ENCODE measurements at regions not wholly inside any gene's neighbourhood (a gene's known extent, or its start where the extent isn't known, plus 50 kb on each side); places are given as distances from the start of the nearest gene placed in this dataset.

DNA sequence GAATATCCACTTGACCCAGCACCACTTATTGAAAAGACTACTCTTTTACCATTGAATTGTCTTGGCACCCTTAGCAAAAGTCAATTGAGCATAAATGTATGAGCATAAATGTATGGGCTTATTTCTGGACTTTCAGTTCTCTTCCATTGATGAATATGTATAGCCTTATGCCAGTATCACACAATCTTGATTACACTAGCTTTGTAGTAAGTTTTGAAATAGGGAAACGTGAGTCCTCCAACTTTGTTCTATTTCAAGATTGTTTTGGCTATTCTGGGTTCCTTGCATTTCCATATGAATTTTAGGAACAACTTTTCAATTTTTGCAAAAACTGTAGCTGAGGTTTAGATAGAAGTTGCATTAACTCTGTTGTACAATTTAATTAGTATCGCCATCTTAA, 601.0 kb downstream of the TLE1 start:
- WGBS, 2 experiments (ENCODE audit: insufficient coverage in 2 of 2) = no CpG with 5 or more reads among the region's 2 CpGs
- Histone ChIP-seq H3K9me3 (ENCODE audit: control insufficient read depth, low read length) (no peaks in the 10 kb centered on the region), H3K4me3 (ENCODE audit: extremely low read depth, insufficient read depth, low read length, poor library complexity, severe bottlenecking) (no peak overlapping the region), H3K4me1 (ENCODE audit: control insufficient read depth, insufficient read depth, low read length, poor library complexity, severe bottlenecking) (no peaks in the 10 kb centered on the region), H3K27ac (ENCODE audit: low read depth, low read length, severe bottlenecking) (no peak overlapping the region), H3K36me3 (ENCODE audit: control insufficient read depth, insufficient read depth, low read length) (no peaks in the 10 kb centered on the region)

DNA sequence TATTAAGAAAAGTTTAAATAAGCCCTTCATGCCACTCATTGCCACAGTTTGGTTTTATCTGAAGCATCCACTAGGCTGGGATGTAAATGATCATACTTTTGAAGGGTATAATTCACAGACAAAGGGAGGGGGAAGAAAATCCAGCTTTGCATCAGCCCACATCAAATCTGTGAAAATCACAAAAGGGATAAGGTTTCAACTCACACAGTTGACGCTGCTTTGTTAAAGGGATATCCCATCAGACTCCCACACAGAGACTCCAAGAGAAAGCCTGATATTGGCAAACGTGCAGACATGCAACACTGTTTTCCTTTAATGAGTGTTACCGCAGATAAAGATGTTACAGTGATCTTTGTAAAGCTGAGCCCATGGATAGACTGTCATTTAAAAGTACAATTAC, 602.9 kb downstream of the TLE1 start:
- Histone ChIP-seq H3K9me3 (ENCODE audit: control insufficient read depth, low read length) (no peaks in the 10 kb centered on the region), H3K4me3 (ENCODE audit: extremely low read depth, insufficient read depth, low read length, poor library complexity, severe bottlenecking) (no peak overlapping the region), H3K36me3 (ENCODE audit: control insufficient read depth, insufficient read depth, low read length) (no peaks in the 10 kb centered on the region), H3K4me1 (ENCODE audit: control insufficient read depth, insufficient read depth, low read length, poor library complexity, severe bottlenecking) (no peaks in the 10 kb centered on the region), H3K27ac (ENCODE audit: low read depth, low read length, severe bottlenecking) (no peak overlapping the region)
- WGBS, 2 experiments (ENCODE audit: insufficient coverage in 2 of 2) = 83% methylated on average over 1 of the region's 3 CpGs; no CpG with 5 or more reads in 1 of the 2 experiments

DNA sequence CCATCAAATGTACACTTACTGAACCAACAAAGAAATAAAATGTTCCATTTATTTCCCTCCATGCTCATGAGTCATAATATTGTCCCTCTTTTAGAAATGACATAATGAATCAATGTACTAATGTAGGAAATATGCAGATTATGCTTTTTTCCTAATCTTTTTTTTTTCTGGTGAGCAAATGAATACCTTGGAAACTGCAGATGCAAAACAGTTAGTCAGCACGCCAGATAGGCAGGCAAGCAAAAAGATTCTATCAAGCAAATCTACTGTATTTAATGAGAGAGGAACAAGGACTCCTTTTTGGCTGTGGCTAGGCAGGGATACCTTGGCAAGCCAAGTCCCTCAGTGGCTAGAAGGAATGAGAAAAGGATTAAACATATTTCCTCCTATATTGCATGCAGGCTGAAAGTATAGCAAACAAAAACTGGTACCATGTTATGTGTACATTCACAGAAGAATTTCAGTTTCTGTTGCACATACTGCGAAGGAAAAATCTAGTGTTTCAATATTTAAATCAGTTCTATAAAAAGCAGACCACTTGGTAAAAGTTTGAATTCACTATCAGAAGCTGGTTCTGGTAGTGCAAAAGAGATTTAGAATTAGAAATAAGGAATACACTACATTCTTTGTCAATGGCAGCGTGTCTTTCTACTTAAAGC, 605.4 kb downstream of the TLE1 start:
- Histone ChIP-seq H3K4me3 (ENCODE audit: extremely low read depth, insufficient read depth, low read length, poor library complexity, severe bottlenecking) (no peak overlapping the region), H3K27ac (ENCODE audit: low read depth, low read length, severe bottlenecking) (no peak overlapping the region), H3K36me3 (ENCODE audit: control insufficient read depth, insufficient read depth, low read length) (no peaks in the 10 kb centered on the region), H3K4me1 (ENCODE audit: control insufficient read depth, insufficient read depth, low read length, poor library complexity, severe bottlenecking) (no peaks in the 10 kb centered on the region), H3K9me3 (ENCODE audit: control insufficient read depth, low read length) (no peaks in the 10 kb centered on the region)
- no CpG with 5 or more reads among the region's 3 CpGs for WGBS, 2 experiments (ENCODE audit: insufficient coverage in 2 of 2)

DNA sequence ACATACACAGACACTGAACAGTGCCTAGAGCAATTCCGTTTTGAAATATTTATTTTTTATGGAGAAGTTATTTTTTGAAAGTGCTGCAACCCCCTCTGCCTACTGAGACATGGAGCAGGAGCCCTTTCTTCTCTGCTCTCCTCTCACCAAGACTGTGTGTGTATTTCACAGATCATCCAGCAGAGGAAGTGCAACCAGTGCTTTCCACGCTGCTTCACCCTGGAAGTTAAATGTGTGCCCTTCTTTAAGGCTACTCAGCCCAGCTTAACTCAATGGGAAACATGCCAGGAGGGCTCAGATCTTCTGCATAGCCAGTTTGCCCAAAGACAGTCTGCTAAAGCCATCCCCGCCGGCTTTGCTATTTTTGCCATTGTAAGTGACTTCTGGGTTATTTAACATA, 606.3 kb downstream of the TLE1 start:
- H3K4me3 ChIP-seq (ENCODE audit: extremely low read depth, insufficient read depth, low read length, poor library complexity, severe bottlenecking) = no peak overlapping the region
- 50 to 60% methylated on average over 1 of the region's 4 CpGs for WGBS, 2 experiments (ENCODE audit: insufficient coverage in 2 of 2)
- H3K36me3 ChIP-seq (ENCODE audit: control insufficient read depth, insufficient read depth, low read length) = no peaks in the 10 kb centered on the region
- H3K4me1 ChIP-seq (ENCODE audit: control insufficient read depth, insufficient read depth, low read length, poor library complexity, severe bottlenecking) = no peaks in the 10 kb centered on the region
- H3K9me3 ChIP-seq (ENCODE audit: control insufficient read depth, low read length) = no peaks in the 10 kb centered on the region
- peak overlapping the region; percentile 18 for H3K27ac ChIP-seq (ENCODE audit: low read depth, low read length, severe bottlenecking)

DNA sequence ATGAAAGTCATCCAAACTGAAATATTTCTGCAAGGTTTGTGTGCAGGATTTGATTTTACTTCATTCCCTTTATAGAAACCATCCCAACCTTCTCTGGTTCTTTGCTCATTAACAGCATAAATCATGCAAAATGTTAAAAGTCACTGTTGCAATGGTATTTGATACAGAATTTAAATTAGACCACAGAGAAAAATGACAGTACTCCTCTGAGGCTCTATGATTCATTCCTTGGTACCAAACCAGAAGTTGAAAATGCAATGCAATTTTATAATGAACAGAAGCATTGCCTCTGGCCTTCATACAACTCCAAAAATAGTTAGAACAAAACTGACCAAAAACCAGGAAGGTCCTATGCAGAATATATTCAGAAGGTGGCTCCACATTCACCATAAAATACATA, 607.1 kb downstream of the TLE1 start:
- no peaks in the 10 kb centered on the region for H3K36me3 ChIP-seq (ENCODE audit: control insufficient read depth, insufficient read depth, low read length)
- H3K27ac ChIP-seq (ENCODE audit: low read depth, low read length, severe bottlenecking) = no peak overlapping the region
- no peak overlapping the region for H3K4me3 ChIP-seq (ENCODE audit: extremely low read depth, insufficient read depth, low read length, poor library complexity, severe bottlenecking)
- no peaks in the 10 kb centered on the region for H3K9me3 ChIP-seq (ENCODE audit: control insufficient read depth, low read length)
- H3K4me1 ChIP-seq (ENCODE audit: control insufficient read depth, insufficient read depth, low read length, poor library complexity, severe bottlenecking) = no peaks in the 10 kb centered on the region

DNA sequence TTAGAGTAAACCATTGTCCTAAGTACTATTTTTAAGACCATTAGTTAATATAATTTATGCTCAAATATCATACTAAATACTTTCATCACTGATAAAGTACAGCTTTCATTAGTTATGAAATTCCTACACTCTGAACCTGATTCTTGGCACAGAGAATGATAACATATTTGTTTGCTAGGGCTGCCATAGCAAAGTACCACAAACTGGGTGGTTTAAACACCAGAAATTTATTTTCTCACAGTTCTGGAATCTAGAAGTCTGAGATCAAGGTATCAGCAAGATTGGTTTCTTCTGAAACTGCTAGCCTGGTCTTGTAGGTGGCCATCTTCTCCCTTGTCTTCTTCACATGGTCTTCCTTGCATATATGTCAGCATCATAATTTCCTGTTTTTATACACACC, 608.4 kb downstream of the TLE1 start:
- no peak overlapping the region for H3K4me3 ChIP-seq (ENCODE audit: extremely low read depth, insufficient read depth, low read length, poor library complexity, severe bottlenecking)
- no peaks in the 10 kb centered on the region for H3K4me1 ChIP-seq (ENCODE audit: control insufficient read depth, insufficient read depth, low read length, poor library complexity, severe bottlenecking)
- H3K27ac ChIP-seq (ENCODE audit: low read depth, low read length, severe bottlenecking) = no peak overlapping the region
- H3K36me3 ChIP-seq (ENCODE audit: control insufficient read depth, insufficient read depth, low read length) = no peaks in the 10 kb centered on the region
- H3K9me3 ChIP-seq (ENCODE audit: control insufficient read depth, low read length) = no peaks in the 10 kb centered on the region

DNA sequence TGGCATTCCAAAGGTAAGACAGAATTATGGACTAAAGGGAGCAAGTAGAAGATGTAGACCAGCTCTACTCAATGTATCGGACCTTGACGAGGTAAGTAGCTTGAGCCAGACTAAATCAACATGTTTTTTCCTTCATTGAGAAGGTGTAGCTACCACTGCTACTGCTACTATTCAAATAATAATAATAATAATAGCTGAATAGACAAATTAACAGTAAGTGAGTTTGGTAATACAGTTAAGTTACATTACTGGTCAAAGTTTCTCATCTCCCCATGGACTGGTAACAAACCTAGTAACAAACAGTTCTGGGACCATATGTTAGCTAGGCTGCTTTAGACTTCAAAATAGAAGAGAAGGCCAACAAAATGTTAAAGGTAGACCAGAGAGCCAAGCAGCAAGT, 609.2 kb downstream of the TLE1 start:
- 92% methylated on average over 2 of the region's 2 CpGs; no CpG with 5 or more reads in 1 of the 2 experiments for WGBS, 2 experiments (ENCODE audit: insufficient coverage in 2 of 2)
- Histone ChIP-seq H3K4me1 (ENCODE audit: control insufficient read depth, insufficient read depth, low read length, poor library complexity, severe bottlenecking) (no peaks in the 10 kb centered on the region), H3K27ac (ENCODE audit: low read depth, low read length, severe bottlenecking) (no peak overlapping the region), H3K4me3 (ENCODE audit: extremely low read depth, insufficient read depth, low read length, poor library complexity, severe bottlenecking) (no peak overlapping the region), H3K36me3 (ENCODE audit: control insufficient read depth, insufficient read depth, low read length) (no peaks in the 10 kb centered on the region), H3K9me3 (ENCODE audit: control insufficient read depth, low read length) (no peaks in the 10 kb centered on the region)

DNA sequence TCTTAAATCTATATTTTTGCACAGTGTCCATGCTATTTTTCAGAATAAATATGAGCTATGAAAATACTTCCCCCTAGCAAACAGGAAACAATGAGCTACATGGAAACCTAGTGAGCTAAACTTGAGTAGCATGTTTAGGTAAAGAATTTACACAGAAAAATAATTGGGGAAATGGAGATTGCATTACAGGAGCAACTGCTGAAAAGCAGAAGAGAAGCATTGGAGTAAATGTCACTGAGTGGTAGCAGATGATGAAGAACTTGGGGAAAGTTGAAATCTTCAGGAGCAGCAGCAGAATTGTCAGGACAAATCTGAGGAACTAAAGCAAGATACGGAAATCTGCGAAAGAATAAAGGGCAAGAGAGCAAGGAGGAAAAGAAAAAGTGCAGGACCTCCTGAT, 610.3 kb downstream of the TLE1 start:
- Histone ChIP-seq H3K9me3 (ENCODE audit: control insufficient read depth, low read length) (no peaks in the 10 kb centered on the region), H3K27ac (ENCODE audit: low read depth, low read length, severe bottlenecking) (no peak overlapping the region), H3K36me3 (ENCODE audit: control insufficient read depth, insufficient read depth, low read length) (no peaks in the 10 kb centered on the region), H3K4me3 (ENCODE audit: extremely low read depth, insufficient read depth, low read length, poor library complexity, severe bottlenecking) (no peak overlapping the region), H3K4me1 (ENCODE audit: control insufficient read depth, insufficient read depth, low read length, poor library complexity, severe bottlenecking) (no peaks in the 10 kb centered on the region)
- 94 to 100% methylated on average over 2 of the region's 2 CpGs for WGBS, 2 experiments (ENCODE audit: insufficient coverage in 2 of 2)

DNA sequence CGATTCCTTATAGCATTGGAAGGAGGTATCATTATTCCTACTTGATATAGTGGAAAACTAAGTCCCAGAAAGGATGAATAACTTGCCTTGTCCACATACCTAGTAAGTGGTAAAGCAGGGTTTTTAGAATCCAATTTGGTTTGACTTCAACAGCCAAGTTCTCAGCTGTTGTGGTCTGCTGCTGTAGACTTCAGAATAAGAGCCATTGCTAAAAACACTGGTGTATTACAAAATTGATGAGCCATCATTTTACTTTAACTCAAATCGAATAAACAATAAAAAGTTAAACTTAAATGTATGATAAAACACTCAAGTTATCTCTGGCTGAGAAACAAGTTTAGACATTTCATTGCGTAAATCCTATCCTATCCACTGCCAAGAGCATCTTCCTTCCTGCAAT, 610.8 kb downstream of the TLE1 start:
- Histone ChIP-seq H3K36me3 (ENCODE audit: control insufficient read depth, insufficient read depth, low read length) (no peaks in the 10 kb centered on the region), H3K9me3 (ENCODE audit: control insufficient read depth, low read length) (no peaks in the 10 kb centered on the region), H3K4me1 (ENCODE audit: control insufficient read depth, insufficient read depth, low read length, poor library complexity, severe bottlenecking) (no peaks in the 10 kb centered on the region), H3K27ac (ENCODE audit: low read depth, low read length, severe bottlenecking) (no peak overlapping the region), H3K4me3 (ENCODE audit: extremely low read depth, insufficient read depth, low read length, poor library complexity, severe bottlenecking) (no peak overlapping the region)
- WGBS, 2 experiments (ENCODE audit: insufficient coverage in 2 of 2) = 86 to 100% methylated on average over 1 of the region's 3 CpGs

DNA sequence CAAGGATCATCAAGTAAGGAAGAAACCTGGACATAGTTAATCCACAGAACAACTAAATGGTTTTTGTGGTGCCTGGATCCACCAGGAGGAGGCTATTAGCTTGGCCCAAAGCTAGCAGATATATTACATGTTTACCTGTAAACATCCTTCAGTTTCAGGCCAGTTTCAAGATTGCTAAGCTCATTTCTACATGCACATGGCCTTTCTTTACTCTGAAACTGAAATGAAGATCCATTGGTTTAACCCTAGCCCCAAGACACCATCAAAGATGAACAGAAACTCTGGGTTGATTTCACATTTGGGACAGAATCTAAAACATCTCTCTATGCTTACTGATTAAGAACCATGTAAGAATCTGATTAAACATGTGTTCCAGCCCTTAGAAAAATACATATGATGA, 611.8 kb downstream of the TLE1 start:
- Histone ChIP-seq H3K27ac (ENCODE audit: low read depth, low read length, severe bottlenecking) (no peak overlapping the region), H3K4me3 (ENCODE audit: extremely low read depth, insufficient read depth, low read length, poor library complexity, severe bottlenecking) (no peak overlapping the region), H3K4me1 (ENCODE audit: control insufficient read depth, insufficient read depth, low read length, poor library complexity, severe bottlenecking) (no peaks in the 10 kb centered on the region), H3K36me3 (ENCODE audit: control insufficient read depth, insufficient read depth, low read length) (no peaks in the 10 kb centered on the region), H3K9me3 (ENCODE audit: control insufficient read depth, low read length) (no peaks in the 10 kb centered on the region)

DNA sequence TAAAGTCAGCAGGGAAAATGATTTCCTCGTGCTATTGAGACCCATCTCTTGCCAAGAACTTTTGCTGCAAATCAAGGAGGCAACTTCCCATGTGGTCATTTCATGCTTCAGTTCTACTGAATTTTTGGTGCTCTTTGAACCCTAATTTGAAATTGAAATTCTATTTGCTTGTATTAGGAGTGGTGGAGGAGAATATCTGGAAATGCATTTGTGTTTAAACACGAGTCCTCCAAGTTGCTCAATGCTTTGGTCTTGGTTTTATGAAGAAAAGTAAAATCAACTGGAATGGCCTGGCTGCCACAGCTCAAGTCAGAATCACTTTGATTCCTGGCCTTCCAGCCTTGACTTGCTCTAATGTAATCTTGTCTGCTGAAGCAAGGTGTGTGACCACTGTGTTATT, 613.2 kb downstream of the TLE1 start:
- Histone ChIP-seq H3K4me1 (ENCODE audit: control insufficient read depth, insufficient read depth, low read length, poor library complexity, severe bottlenecking) (no peaks in the 10 kb centered on the region), H3K4me3 (ENCODE audit: extremely low read depth, insufficient read depth, low read length, poor library complexity, severe bottlenecking) (no peak overlapping the region), H3K27ac (ENCODE audit: low read depth, low read length, severe bottlenecking) (no peak overlapping the region), H3K9me3 (ENCODE audit: control insufficient read depth, low read length) (no peaks in the 10 kb centered on the region), H3K36me3 (ENCODE audit: control insufficient read depth, insufficient read depth, low read length) (no peaks in the 10 kb centered on the region)
- WGBS, 2 experiments (ENCODE audit: insufficient coverage in 2 of 2) = 78 to 83% methylated on average over 1 to 2 of the region's 2 CpGs
